GM12801 (cell line): ENCODE measurements at regions not wholly inside any gene's neighbourhood (a gene's known extent, or its start where the extent isn't known, plus 50 kb on each side); places are given as distances from the start of the nearest gene placed in this dataset.

ENCODE experiments used
- TF ChIP-seq, protein P1 (sequence below): IDR thresholded peaks from one replicate; pipeline ENCODE4 v1.5.1; 2011; ENCODE audit warnings: control low read depth; ENCODE audit not compliant: insufficient read length; ENCODE audit errors: extremely low read depth

DNA sequence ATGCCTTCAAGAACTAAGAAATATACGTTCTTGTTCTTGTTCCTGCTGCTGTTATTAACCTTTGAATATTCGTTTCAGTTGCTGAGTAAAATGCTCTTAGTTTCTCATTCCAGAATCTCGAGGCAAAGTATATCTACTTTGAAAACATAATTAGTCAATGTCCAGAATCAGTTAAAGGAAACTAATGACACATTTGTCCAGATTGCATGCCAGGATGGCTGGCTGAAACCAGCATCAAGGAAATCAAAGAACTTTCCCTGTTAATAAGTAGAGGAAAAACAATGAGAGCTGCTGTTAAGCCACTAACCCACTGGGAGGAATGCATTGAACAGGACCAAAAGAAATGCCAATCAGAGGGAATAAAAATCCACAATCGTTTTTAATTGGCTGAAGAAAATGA lies 196.9 kb downstream of the ALDH8A1 start:
- TF ChIP-seq, protein P1, sequence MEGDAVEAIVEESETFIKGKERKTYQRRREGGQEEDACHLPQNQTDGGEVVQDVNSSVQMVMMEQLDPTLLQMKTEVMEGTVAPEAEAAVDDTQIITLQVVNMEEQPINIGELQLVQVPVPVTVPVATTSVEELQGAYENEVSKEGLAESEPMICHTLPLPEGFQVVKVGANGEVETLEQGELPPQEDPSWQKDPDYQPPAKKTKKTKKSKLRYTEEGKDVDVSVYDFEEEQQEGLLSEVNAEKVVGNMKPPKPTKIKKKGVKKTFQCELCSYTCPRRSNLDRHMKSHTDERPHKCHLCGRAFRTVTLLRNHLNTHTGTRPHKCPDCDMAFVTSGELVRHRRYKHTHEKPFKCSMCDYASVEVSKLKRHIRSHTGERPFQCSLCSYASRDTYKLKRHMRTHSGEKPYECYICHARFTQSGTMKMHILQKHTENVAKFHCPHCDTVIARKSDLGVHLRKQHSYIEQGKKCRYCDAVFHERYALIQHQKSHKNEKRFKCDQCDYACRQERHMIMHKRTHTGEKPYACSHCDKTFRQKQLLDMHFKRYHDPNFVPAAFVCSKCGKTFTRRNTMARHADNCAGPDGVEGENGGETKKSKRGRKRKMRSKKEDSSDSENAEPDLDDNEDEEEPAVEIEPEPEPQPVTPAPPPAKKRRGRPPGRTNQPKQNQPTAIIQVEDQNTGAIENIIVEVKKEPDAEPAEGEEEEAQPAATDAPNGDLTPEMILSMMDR: no peak

DNA sequence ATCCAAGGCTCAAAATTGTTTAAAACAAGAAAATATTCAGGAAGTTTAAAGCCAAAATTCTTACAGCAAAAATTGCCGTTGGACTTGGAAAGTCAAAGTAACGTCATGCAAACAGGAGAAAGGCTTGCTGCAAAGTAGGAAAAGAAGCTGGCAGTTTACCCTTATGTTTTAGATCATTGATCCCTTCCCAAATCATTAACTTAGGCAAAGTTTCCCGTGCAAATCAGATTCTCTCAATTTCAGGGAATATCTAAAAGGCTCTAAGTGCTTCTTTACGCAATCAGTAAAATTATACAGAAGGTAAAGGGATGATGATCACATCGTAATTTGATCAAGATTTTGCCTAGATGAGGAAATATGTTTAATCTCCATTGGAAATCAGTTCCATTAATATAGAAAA lies 197.5 kb downstream of the ALDH8A1 start:
- TF ChIP-seq, protein P1: no peak

DNA sequence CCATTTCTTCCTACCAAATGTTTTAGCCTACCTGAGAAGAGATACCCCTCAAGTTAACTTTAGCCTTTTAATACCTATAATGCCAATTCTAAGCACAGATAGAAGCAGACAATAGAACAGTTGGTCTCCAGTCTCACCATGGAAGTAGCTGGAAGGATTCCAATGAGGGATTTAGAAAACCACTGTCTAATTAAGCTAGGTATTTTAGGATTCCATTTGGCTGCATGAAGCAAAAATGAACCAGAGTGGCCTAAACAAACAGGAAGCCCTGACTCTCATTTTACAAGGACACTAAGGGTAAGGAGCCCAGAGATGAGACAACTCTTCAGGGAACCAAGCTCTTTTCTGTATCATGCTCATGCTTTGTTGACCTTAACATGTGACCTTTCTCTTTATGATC lies 199.2 kb downstream of the ALDH8A1 start:
- TF ChIP-seq, protein P1: no peak

DNA sequence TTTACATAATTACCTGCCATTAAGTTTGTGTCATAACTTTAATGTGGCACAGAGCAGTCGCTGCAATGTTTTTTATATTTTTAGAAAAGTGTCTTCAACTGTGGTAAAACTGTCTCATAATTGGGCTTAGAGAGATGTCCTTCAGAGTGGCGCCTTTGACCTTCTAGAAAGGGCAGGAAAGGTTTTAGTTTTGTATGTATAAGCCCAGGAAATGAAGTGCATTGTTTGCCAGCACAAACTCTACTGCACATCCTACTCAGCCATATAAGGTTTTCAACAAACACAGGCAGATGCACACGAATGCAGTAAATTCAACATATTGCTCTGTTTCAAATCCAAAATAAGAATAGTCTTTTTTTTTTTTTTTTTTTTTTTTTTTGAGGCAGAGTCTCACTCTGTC lies 201.4 kb downstream of the ALDH8A1 start:
- TF ChIP-seq, protein P1: no peak

DNA sequence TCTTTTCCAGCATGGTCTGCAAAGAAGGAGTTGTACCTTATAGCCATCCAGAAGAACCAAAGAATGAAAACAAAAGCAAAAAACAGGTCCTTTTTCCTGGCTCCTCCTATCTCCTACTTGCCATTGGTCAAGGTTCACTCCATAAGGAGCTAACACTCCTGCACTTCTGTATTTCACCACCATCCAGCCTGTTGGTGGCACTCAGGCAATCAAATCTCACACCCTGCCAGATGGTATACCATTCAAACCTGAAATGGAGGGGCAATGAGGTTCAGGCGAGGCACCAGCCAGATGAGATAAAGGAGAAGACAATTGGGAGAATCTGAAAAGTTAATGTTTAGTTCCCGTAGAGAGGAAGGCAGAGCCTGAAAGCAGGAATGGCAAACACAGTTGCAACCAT lies 203.8 kb downstream of the ALDH8A1 start:
- TF ChIP-seq, protein P1: no peak

DNA sequence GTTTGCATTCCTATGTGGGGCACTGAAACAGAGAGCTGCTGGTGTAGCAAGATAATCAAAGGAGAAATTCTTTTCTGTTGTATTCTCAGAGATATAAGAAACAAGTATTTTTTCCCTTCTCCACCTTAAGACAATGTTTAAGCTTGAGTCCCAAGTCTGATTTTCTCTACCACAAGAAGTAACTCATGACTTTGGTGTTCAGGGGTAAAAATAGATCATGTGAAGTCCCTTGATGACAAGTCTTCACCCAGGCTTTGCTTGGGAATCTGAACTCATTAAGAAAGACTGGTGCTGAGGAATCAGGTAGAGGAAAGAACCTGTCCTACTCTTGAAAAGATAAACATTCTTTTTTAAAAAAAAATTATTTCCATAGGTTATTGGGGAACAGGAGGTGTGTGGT lies 205.6 kb downstream of the ALDH8A1 start:
- TF ChIP-seq, protein P1: no peak

DNA sequence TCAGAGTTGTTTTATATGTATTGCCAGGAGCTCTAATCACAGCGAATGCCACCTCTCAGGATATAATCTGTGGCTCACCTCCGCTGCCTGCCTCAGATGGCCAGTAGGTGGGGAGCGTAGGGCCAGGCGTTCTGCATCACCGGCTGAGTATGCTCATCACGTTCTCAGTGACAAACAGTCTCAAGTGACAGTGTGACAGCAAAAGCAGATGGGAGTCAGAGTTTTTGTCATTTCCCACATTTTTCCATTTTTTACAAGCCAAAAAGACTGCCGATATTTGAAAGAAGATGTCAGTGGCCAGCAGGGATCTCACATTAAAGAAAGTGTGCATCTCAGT lies 208.7 kb downstream of the ALDH8A1 start:
- TF ChIP-seq, protein P1: no peak
